GM23338 (cell line): ENCODE measurements at regions not wholly inside any gene's neighbourhood (a gene's known extent, or its start where the extent isn't known, plus 50 kb on each side); places are given as distances from the start of the nearest gene placed in this dataset.

Experiments used
- ATAC-seq: fragments of 200-7000 bp; cut with Tn5 transposase; 3 replicates; pipeline ENCODE4 v1.9.1; 2020
- DNase-seq: peaks from one replicate; pipeline ENCODE4 v3.0.0-alpha.2; 2015; ENCODE audit warnings: low spot score
- H2AFZ ChIP-seq: fragments of 200-600 bp; sonication (generic); 2 replicates; pipeline ENCODE4 v1.8.0; 2016; ENCODE audit warnings: antibody characterized with exemption, mild to moderate bottlenecking, moderate library complexity
- H3F3A ChIP-seq: fragments of 200-600 bp; sonication (generic); replicated peaks from 2 replicates; pipeline ENCODE4 v1.8.0; 2017; ENCODE audit warnings: antibody characterized with exemption, mixed run types, low read depth
- H3K27ac ChIP-seq: fragments of 200-600 bp; sonication (generic); 2 replicates; pipeline ENCODE4 v1.6.1; 2016; ENCODE audit warnings: low read depth
- H3K27me3 ChIP-seq: fragments of 200-600 bp; sonication (generic); 2 replicates; pipeline ENCODE4 v1.8.0; 2016; ENCODE audit warnings: mild to moderate bottlenecking, mixed run types, moderate library complexity; ENCODE audit not compliant: insufficient read depth
- H3K36me3 ChIP-seq: fragments of 200-600 bp; sonication (generic); 2 replicates; pipeline ENCODE4 v1.8.0; 2016; ENCODE audit warnings: mild to moderate bottlenecking; ENCODE audit not compliant: insufficient read depth
- H3K4me1 ChIP-seq: fragments of 200-600 bp; sonication (generic); 2 replicates; pipeline ENCODE4 v1.8.0; 2016; ENCODE audit warnings: mild to moderate bottlenecking, moderate library complexity; ENCODE audit not compliant: insufficient read depth
- H3K4me2 ChIP-seq: fragments of 200-600 bp; sonication (generic); 2 replicates; pipeline ENCODE4 v1.7.1; 2017; ENCODE audit warnings: mixed run types
- H3K4me3 ChIP-seq: fragments of 200-600 bp; sonication (generic); 2 replicates; pipeline ENCODE4 v1.6.1; 2016; ENCODE audit warnings: mixed run types
- H3K79me2 ChIP-seq: fragments of 200-600 bp; sonication (generic); replicated peaks from 2 replicates; pipeline ENCODE4 v1.8.0; 2017; ENCODE audit warnings: mild to moderate bottlenecking; ENCODE audit not compliant: insufficient read depth
- H3K9me2 ChIP-seq: fragments of 200-600 bp; sonication (generic); 2 replicates; pipeline ENCODE4 v1.8.0; 2017; ENCODE audit not compliant: insufficient read depth
- H4K20me1 ChIP-seq: fragments of 200-600 bp; sonication (generic); replicated peaks from 2 replicates; pipeline ENCODE4 v1.8.0; 2017; ENCODE audit warnings: mild to moderate bottlenecking; ENCODE audit not compliant: insufficient read depth
- H3K27ac Mint-ChIP-seq: 2 replicates; pipeline ENCODE4 v1.8.0; 2020; ENCODE audit warnings: inconsistent platforms, mild to moderate bottlenecking, moderate library complexity, mixed read lengths
- H3K27me3 Mint-ChIP-seq: 3 replicates; pipeline ENCODE4 v1.8.0; 2022; ENCODE audit warnings: low read depth, mild to moderate bottlenecking, moderate library complexity, mixed read lengths, inconsistent platforms; ENCODE audit not compliant: insufficient read depth, poor library complexity
- H3K36me3 Mint-ChIP-seq: 3 replicates; pipeline ENCODE4 v1.8.0; 2021; ENCODE audit warnings: low read depth, mild to moderate bottlenecking, inconsistent platforms, moderate library complexity, mixed read lengths
- H3K4me1 Mint-ChIP-seq: 3 replicates; pipeline ENCODE4 v1.8.0; 2020; ENCODE audit warnings: mild to moderate bottlenecking, inconsistent platforms, mixed read lengths
- H3K4me3 Mint-ChIP-seq: 3 replicates; pipeline ENCODE4 v1.8.0; 2021; ENCODE audit warnings: moderate library complexity, mild to moderate bottlenecking, inconsistent platforms, mixed read lengths
- H3K9me3 Mint-ChIP-seq: 3 replicates; pipeline ENCODE4 v1.8.0; 2020; ENCODE audit warnings: moderate library complexity, mild to moderate bottlenecking, inconsistent platforms, mixed read lengths
- CTCF ChIP-seq, 2 experiments: fragments of 200-600 bp in 1 of 2; sonication (generic) in 1 of 2; conservative IDR thresholded peaks; 2 replicates each; pipeline versions ENCODE4 v1.5.1 to v1.6.1; 2016 to 2017; ENCODE audit warnings: antibody characterized with exemption in 2 of 2, low read depth in 2 of 2, mild to moderate bottlenecking in 2 of 2, moderate library complexity in 1 of 2
- ETS1 ChIP-seq: IDR thresholded peaks from 2 replicates; pipeline ENCODE4 v1.6.1; 2016; ENCODE audit warnings: antibody characterized with exemption
- EZH2phosphoT487 ChIP-seq: fragments of 200-600 bp; sonication (generic); IDR thresholded peaks from one replicate; pipeline ENCODE4 v1.8.1; 2018; ENCODE audit warnings: antibody characterized with exemption; ENCODE audit not compliant: unreplicated experiment
- JUNB ChIP-seq: IDR thresholded peaks from one replicate; pipeline ENCODE4 v1.6.1; 2016; ENCODE audit warnings: antibody characterized with exemption; ENCODE audit not compliant: unreplicated experiment
- NANOG ChIP-seq: IDR thresholded peaks from 2 replicates; pipeline ENCODE4 v1.6.1; 2016; ENCODE audit warnings: antibody characterized with exemption, borderline replicate concordance
- STAT1 ChIP-seq: IDR thresholded peaks from one replicate; pipeline ENCODE4 v1.6.1; 2016; ENCODE audit warnings: antibody characterized with exemption; ENCODE audit not compliant: unreplicated experiment
- ZNF114 ChIP-seq: fragments of 250-450 bp; sonication (Bioruptor Pico); IDR thresholded peaks from 2 replicates; pipeline ENCODE4 v1.5.0; 2020; ENCODE audit warnings: mild to moderate bottlenecking, moderate library complexity
- ZNF331 ChIP-seq: fragments of 250-450 bp; sonication (Bioruptor Pico); IDR thresholded peaks from 2 replicates; pipeline ENCODE4 v1.5.0; 2020; ENCODE audit warnings: low read depth, mild to moderate bottlenecking, moderate library complexity
- ZNF462 ChIP-seq: fragments of 250-450 bp; sonication (Bioruptor Pico); IDR thresholded peaks from 2 replicates; pipeline ENCODE4 v1.5.0; 2020; ENCODE audit warnings: mild to moderate bottlenecking, moderate library complexity

GRCh38 chr13:73662833-73663232 lies 471.4 kb downstream of the KLF12 start (continued):
- no peak for TF ChIP-seq CTCF (conservative IDR thresholded peaks at IDR 0.05; ENCODE audit: low read depth in 2 of 2)
- TF ChIP-seq JUNB: no peak
- TF ChIP-seq ZNF114 (CRISPR knock-in tag): no peak
- no peak for TF ChIP-seq NANOG
- no peak for TF ChIP-seq ETS1

- Histone ChIP-seq H3F3A (no peaks in the 10 kb centered on the region), H3K36me3 (no peaks in the 10 kb centered on the region), H2AFZ (peak overlapping the region; percentile 28; the same call in 1 of the 2 replicates), H3K79me2 (no peaks in the 10 kb centered on the region), H4K20me1 (no peaks in the 10 kb centered on the region), H3K9me2 (peaks cover 6% of the 10 kb centered on the region; the same call in 1 of the 2 replicates), H3K27ac (no peak overlapping the region), H3K4me2 (no peak overlapping the region), H3K4me1 (no peaks in the 10 kb centered on the region), H3K27me3 (no peaks in the 10 kb centered on the region), H3K4me3 (no peak overlapping the region)
- ATAC-seq (no peak; the same call in 2 of the 3 replicates), DNase-seq (no peak)
- Mint-ChIP-seq H3K9me3 (no peaks in the 10 kb centered on the region; the same call in 1 of the 3 replicates), H3K27ac (no peak overlapping the region), H3K27me3 (peaks cover 5% of the 10 kb centered on the region), H3K36me3 (no peaks in the 10 kb centered on the region), H3K4me3 (no peak overlapping the region), H3K4me1 (no peaks in the 10 kb centered on the region; the same call in 2 of the 3 replicates)
- TF ChIP-seq STAT1 (no peak), CTCF (conservative IDR thresholded peaks at IDR 0.05; ENCODE audit: low read depth in 2 of 2) (no peak), ZNF462 (CRISPR knock-in tag) (no peak), ETS1 (no peak), NANOG (no peak), EZH2phosphoT487 (no peak), ZNF331 (CRISPR knock-in tag) (no peak), JUNB (no peak)
These were observed 472.3 kb downstream of the KLF12 start for GRCh38 chr13:73661687-73662425.
